Ovary (tissue), 3 donors: ENCODE measurements at regions not wholly inside any gene's neighbourhood (a gene's known extent, or its start where the extent isn't known, plus 50 kb on each side); places are given as distances from the start of the nearest gene placed in this dataset.

Experiments
- CTCF ChIP-seq, 3 donors: fragments of 450-650 bp in 2 of 3; fragments of 200-600 bp in 1 of 3; IDR thresholded peaks; one replicate each; pipeline versions ENCODE4 v1.5.1 to v1.8.0; 2016 to 2022; ENCODE audit warnings: antibody characterized with exemption in 3 of 3, mild to moderate bottlenecking in 1 of 3
- EP300 ChIP-seq: sonication (generic); formaldehyde crosslinking; IDR thresholded peaks from one replicate; pipeline ENCODE4 v1.6.1; 2017; ENCODE audit warnings: antibody characterized with exemption
- POLR2A ChIP-seq: fragments of 450-650 bp; IDR thresholded peaks from one replicate; pipeline ENCODE4 v1.6.1; 2017; ENCODE audit warnings: antibody characterized with exemption, mild to moderate bottlenecking, moderate library complexity
- donor health status: DM: no; HTN: no; CAD: no.

GRCh38 chr2:66253066-66253465, 181.9 kb upstream of the MEIS1 start:
- TF ChIP-seq CTCF (IDR thresholded peaks at IDR 0.05) (no peak), POLR2A (no peak), EP300 (no peak)
